D341Med (cell line): ENCODE measurements at regions not wholly inside any gene's neighbourhood (a gene's known extent, or its start where the extent isn't known, plus 50 kb on each side); places are given as distances from the start of the nearest gene placed in this dataset.

ENCODE experiments used
- DNase-seq: peaks from one replicate; pipeline ENCODE4 v3.0.0; 2012; ENCODE audit warnings: low spot score

GRCh38 chr2:235141411-235142128 lies 189.8 kb downstream of the SH3BP4 start:
- no peak for DNase-seq

- no peak for DNase-seq
These were observed 190.8 kb downstream of the SH3BP4 start for GRCh38 chr2:235142601-235143000.

- DNase-seq = no peak
These were observed 192.0 kb downstream of the SH3BP4 start for GRCh38 chr2:235143789-235144188.

DNA sequence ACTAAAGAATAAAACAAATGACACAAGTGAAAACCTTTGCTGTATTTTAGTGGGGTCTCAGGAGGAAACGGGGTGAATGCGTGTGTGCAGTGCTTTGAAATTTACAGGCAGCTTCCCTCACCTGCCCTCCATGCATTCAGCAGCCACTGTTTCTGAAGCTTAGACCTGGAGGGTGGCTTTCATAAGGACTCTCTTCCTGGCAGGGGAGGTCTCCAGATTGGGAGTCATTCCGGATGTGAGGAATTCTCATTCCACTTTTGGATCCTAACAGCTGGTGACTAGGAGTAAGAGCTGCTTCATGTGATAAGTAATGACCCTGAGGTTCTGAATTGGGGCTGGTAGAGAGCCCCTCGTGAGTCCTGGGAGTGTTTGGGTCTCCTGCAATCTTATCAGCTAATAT lies 192.5 kb downstream of the SH3BP4 start:
- DNase-seq = no peak

DNA sequence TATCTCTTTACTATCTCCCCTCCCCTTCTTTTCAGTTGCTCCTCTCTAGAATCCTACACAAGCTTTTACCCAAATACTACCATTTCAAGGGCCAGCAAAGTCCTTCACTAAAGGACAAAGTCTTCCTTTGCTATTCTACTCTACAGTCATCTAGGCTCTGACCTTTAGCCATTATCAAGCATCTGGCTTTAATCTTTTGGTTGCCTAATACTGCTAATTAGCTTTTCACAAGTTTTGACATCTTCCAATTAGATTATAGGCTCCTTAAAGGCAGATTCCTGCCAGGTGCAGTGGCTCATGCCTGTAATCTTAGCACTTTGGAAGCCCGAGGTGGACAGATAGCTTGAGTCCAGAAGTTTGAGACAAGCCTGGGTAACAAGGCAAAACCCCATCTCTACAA lies 194.4 kb downstream of the SH3BP4 start:
- DNase-seq = no peak

- no peak for DNase-seq
These were observed 195.2 kb downstream of the SH3BP4 start for GRCh38 chr2:235146871-235147565.

DNA sequence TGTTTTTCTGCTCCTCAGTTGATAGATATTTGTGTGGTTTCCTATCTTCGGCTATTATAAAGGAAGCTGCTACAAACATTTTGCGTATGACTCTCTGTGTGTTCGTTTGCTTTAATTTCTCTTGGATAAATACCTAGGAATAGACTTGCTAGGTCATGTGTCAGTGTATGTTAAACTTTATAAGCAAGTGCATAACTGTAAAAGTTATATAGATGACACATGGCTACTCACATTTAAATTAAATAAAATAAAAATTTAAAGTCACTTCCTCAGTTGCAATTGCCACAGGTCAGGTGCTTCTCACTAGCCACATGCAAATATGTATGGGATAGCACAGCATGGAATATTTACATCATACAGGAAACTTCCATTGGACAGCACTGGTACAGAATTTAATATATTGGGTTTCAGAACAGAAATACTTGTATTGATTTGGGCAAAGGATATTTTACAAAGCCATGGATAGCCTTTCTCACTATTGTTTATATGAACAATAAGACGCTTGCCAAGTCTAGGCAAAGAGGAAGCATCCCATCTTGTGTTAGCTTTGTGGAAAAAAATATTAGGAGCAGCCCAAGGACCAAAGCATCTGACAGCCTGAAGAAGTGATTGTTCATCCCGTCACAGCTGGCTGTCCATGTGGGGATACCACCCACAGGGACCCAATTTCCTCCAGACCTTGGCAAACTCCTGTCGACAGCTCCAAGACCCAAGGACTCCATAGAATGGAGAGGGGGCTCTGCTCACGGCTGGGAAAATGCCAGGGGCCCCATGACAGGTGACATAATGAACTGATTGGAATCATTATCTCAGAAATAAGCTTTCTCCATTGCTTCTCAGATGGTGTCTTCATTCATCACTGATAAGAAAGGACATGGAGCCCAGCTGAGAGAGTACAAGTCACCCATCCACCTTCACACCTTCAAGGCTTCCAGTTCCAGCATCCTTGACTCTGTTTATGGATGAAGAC lies 196.7 kb downstream of the SH3BP4 start:
- DNase-seq = no peak

DNA sequence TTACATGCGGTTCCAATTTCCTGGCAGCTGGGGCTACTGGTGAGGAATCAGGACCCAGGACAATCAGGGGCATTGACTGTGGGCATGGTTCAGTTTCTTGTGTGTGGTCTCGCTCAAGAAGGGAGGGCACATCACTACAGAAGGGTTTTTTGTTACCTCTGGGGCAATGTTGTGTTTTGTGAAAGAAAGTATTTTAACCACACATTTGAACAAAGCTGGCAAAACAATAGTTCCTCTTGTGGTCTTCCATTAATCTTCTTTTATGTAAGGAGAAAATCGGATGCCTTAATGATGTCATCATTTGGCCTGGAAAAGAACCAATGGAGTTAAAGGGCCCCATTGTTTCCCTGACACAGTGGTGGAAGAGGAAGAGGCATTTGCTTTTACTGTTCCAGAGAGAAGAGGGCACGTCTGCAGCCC lies 197.4 kb downstream of the SH3BP4 start:
- no peak for DNase-seq

GRCh38 chr2:235149736-235150135 lies 197.9 kb downstream of the SH3BP4 start:
- no peak for DNase-seq

- DNase-seq = no peak
These were observed 199.3 kb downstream of the SH3BP4 start for GRCh38 chr2:235151152-235151551.

DNA sequence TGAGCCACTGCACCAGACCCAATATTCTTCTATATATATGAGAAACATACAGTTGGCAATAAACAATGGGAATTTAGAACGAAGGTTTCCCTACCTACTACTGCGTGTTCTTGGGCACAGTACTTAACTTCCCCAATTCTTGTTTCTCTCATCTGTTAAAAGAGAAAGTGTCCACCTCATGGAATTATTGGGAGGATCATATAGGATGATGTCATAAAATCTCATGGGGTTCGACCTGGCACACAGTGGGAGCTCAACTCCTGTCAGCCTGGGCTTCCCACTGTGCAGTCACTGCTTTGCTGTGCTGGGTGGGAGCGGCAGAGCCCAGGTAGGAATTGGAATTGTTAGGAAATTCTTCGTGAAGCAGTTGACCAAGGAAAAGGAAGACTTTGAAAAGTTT lies 203.3 kb downstream of the SH3BP4 start:
- no peak for DNase-seq

DNA sequence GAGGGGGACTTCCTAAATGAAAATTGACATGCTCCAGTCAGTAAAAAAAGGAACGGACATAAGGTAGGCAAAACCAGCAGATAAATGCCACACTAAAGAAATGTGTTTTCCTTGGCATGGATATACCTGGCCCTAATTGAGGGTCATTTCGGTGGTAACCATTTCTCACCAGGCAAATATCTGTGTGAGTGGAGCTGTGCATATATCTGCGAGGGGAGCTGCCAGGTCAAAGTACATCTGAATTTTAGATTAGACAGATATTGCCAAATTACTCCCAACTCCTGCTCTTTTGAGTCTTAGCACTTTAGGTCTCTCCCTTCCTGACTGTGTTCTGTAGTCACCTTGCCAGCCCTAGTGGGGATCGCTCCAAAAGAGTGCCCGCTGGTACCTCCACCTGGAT lies 204.2 kb downstream of the SH3BP4 start:
- DNase-seq = no peak

DNA sequence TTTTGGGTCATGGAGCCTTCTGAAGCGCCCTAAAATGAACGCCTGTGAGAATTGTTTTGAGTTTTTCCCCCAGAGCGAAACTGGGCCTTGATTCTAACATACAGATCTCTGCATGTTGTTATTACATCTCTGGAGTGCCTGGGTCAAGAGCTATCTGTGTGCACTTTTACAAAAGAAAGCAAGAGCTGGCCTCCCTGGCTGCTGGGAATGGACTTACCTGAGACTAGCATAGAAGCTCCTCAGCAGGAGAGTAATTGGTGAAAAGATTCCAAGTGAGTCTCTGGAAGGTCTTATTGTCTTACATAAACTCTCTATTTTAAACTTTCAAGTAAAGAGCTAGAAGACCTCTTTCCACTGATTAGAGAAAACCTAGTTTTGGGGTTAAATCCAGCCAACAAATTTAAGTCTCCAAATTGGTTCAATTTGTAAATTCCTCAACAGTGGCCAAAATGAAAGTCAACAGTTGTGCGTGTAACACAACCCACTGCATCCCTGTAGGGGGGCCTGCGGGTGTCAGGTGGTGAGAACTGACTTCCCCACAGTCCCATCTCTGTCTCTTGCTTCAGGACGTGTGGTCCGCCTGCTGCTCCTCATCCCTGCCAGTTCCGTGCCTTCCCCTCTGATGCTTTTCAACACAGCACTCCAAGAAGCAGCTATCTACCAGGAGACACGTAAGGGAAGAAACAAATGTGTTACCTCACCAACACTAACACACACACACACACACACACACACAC lies 206.1 kb downstream of the SH3BP4 start:
- no peak for DNase-seq

DNA sequence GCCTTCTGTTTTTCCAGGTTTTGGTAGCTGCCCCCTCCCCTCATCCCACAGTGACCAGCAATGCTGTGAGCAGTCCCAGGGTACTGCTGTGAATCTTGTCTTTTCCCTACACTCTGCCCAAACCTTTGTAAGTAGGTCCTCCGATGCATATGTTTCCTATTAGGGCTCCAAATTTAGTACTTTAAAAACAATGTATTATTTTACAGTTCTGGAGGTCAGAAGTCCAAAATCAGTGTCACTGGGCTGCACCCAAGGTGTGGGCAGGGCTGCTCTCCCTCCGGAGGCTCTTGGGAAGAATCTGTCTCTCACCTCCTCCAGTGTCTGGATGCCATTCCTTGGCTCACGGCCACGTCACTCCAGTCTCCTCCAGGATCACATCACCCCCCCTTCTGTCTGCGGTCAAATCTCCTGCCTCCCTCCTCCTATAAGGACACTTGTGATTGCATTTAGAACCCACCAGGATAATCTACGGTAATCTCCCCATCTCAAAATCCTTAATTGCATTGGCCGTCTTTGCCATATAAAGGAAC lies 208.5 kb downstream of the SH3BP4 start:
- DNase-seq = peak; percentile 56

DNA sequence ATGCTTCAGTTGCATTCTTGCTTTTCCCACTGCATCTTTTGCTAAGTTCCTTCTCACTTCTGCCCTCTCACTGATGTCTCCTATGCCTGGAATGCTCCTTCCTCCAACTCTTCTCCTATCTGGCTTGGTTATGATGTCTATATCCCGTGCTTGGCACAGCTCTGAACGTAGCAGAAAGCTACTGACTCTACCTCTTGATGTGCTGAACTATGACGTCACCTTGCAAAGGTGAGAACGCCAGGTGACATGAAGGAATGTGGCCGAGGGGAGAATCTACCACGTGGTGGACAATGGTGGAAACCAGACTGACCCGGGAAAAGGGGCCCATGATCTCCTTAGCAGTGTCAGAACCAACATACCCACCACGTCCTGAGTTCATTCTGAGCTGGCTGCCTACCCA lies 209.7 kb downstream of the SH3BP4 start:
- no peak for DNase-seq

- DNase-seq = no peak
These were observed 210.4 kb downstream of the SH3BP4 start for GRCh38 chr2:235162082-235162836.

- DNase-seq = no peak
These were observed 211.0 kb downstream of the SH3BP4 start for GRCh38 chr2:235162837-235163197.

DNA sequence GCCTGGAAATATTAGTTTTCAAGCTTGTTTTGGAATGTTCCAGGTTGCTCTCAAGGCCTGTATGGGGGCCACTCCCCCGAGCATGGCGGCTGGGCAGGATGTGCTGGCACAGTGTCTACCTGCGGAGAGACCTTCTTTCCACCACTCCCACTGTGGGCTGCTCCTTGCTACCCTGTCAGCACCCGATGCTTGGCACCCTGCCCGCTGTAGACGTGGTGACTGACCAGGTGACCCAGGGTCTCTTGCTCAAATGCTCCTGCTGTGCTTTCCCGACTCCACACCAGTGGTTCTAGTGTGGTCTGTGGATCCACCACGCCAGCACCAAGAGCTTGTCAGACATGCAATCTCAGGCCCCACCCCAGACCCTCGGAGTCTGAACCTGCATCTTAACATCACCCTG lies 213.3 kb downstream of the SH3BP4 start:
- no peak for DNase-seq

- DNase-seq = no peak
These were observed 213.8 kb downstream of the SH3BP4 start for GRCh38 chr2:235165631-235166030.

GRCh38 chr2:235168174-235168979 lies 216.6 kb downstream of the SH3BP4 start:
- DNase-seq = no peak
